Sigmoid colon (tissue), 6 donors: ENCODE measurements at regions not wholly inside any gene's neighbourhood (a gene's known extent, or its start where the extent isn't known, plus 50 kb on each side); places are given as distances from the start of the nearest gene placed in this dataset.

Experiments used
- DNase-seq: peaks from one replicate; pipeline ENCODE4 v3.0.0-alpha.2; 2019
- H3K27ac ChIP-seq, 4 donors: fragments of 200-600 bp; sonication (generic); one replicate each; pipeline ENCODE4 v1.5.1; 2016 to 2019; ENCODE audit warnings: mild to moderate bottlenecking in 1 of 4
- H3K27me3 ChIP-seq, 3 donors: fragments of 200-600 bp; sonication (generic); one replicate each; pipeline ENCODE4 v1.5.1; 2019; ENCODE audit warnings: mild to moderate bottlenecking in 1 of 3
- H3K36me3 ChIP-seq, 4 donors: fragments of 200-600 bp; sonication (generic); one replicate each; pipeline ENCODE4 v1.5.1; 2016 to 2019
- H3K4me1 ChIP-seq, 4 donors: fragments of 200-600 bp; sonication (generic); one replicate each; pipeline ENCODE4 v1.5.1; 2017 to 2019
- H3K4me3 ChIP-seq, 4 donors: fragments of 200-600 bp; sonication (generic); one replicate each; pipeline ENCODE4 v1.5.1; 2017 to 2019; ENCODE audit warnings: mild to moderate bottlenecking in 2 of 4, moderate library complexity in 1 of 4
- H3K9me3 ChIP-seq, 4 donors: fragments of 200-600 bp in 3 of 4; sonication (generic) in 3 of 4; one replicate each; pipeline versions ENCODE4 v1.5.1 to v1.6.1; 2013 to 2019
- CTCF ChIP-seq, 4 experiments: fragments of 450-650 bp in 3 of 4; fragments of 200-600 bp in 1 of 4; IDR thresholded peaks; one replicate each; pipeline ENCODE4 v1.5.1; 2016 to 2019; ENCODE audit warnings: antibody characterized with exemption in 4 of 4, mild to moderate bottlenecking in 3 of 4, moderate library complexity in 2 of 4
- EP300 ChIP-seq, 4 donors: sonication (generic); formaldehyde crosslinking; IDR thresholded peaks; one replicate each; pipeline ENCODE4 v1.6.1; 2017; ENCODE audit warnings: antibody characterized with exemption in 4 of 4
- POLR2A ChIP-seq, 2 donors: fragments of 450-650 bp; IDR thresholded peaks; one replicate each; pipeline ENCODE4 v1.6.1; 2016; ENCODE audit warnings: antibody characterized with exemption in 2 of 2, mild to moderate bottlenecking in 2 of 2, moderate library complexity in 2 of 2
- POLR2AphosphoS5 ChIP-seq, 4 donors: sonication (generic); formaldehyde crosslinking; IDR thresholded peaks; one replicate each; pipeline ENCODE4 v1.6.1; 2017; ENCODE audit warnings: antibody characterized with exemption in 4 of 4
- WGBS, 2 donors: extraction: QIAGEN DNeasy Blood & Tissue Kit; methylation state at CpG; one replicate each; pipeline ENCODE4 v1.1.7; 2013; 5-methylcytosine and 5-hydroxymethylcytosine counted together
- intact Hi-C: fragments of 100-400 bp; cut with DNase I; formaldehyde crosslinking; loops from one replicate; pipeline ENCODE4 v1.15.1; 2023
- donor health status: healthy with polysubstance abuse.
- donor health status: healthy.

GRCh38 chr21:26404288-26404687, 168.8 kb downstream of the CYYR1 start:
- no peaks in the 10 kb centered on the region for H3K9me3 ChIP-seq

GRCh38 chr21:26403321-26403720, 169.8 kb downstream of the CYYR1 start:
- Histone ChIP-seq H3K9me3 (no peaks in the 10 kb centered on the region), H3K27me3 (no peaks in the 10 kb centered on the region), H3K27ac (no peak overlapping the region), H3K36me3 (no peaks in the 10 kb centered on the region), H3K4me1 (peaks cover 0 to 32% (median 20%) of the 10 kb centered on the region in 4 donors), H3K4me3 (no peak overlapping the region)
- intact Hi-C loops: no loop called here
- no peak for TF ChIP-seq POLR2A (IDR thresholded peaks at IDR 0.05)
- no peak for TF ChIP-seq EP300 (IDR thresholded peaks at IDR 0.05)
- 85 to 90% methylated on average over 2 of the region's 2 CpGs for WGBS, 2 donors
- DNase-seq: no peak

More at GRCh38 chr21:26404288-26404687, 168.8 kb downstream of the CYYR1 start:
- Histone ChIP-seq H3K4me3 (no peak overlapping the region), H3K4me1 (peaks cover 0 to 32% (median 20%) of the 10 kb centered on the region in 4 donors), H3K27me3 (no peaks in the 10 kb centered on the region), H3K27ac (no peak overlapping the region), H3K36me3 (no peaks in the 10 kb centered on the region)
- 89 to 93% methylated on average over 7 of the region's 7 CpGs for WGBS, 2 donors
- TF ChIP-seq CTCF (IDR thresholded peaks at IDR 0.05) (no peak), POLR2A (IDR thresholded peaks at IDR 0.05) (no peak), POLR2AphosphoS5 (IDR thresholded peaks at IDR 0.05) (no peak), EP300 (IDR thresholded peaks at IDR 0.05) (no peak)
- intact Hi-C loops: no loop called here
- DNase-seq: no peak

GRCh38 chr21:26397545-26397944, 175.5 kb downstream of the CYYR1 start:
- H3K9me3 ChIP-seq: no peaks in the 10 kb centered on the region
- H3K4me3 ChIP-seq: no peak overlapping the region
- no peaks in the 10 kb centered on the region for H3K36me3 ChIP-seq
- intact Hi-C loops: no loop called here
- no peaks in the 10 kb centered on the region for H3K27me3 ChIP-seq
- H3K4me1 ChIP-seq: no peaks in the 10 kb centered on the region
- no peak for TF ChIP-seq CTCF (IDR thresholded peaks at IDR 0.05)
- TF ChIP-seq EP300 (IDR thresholded peaks at IDR 0.05): no peak
- TF ChIP-seq POLR2A (IDR thresholded peaks at IDR 0.05): no peak
- no peak for TF ChIP-seq POLR2AphosphoS5 (IDR thresholded peaks at IDR 0.05)
- H3K27ac ChIP-seq: no peak overlapping the region
- DNase-seq: no peak

DNA sequence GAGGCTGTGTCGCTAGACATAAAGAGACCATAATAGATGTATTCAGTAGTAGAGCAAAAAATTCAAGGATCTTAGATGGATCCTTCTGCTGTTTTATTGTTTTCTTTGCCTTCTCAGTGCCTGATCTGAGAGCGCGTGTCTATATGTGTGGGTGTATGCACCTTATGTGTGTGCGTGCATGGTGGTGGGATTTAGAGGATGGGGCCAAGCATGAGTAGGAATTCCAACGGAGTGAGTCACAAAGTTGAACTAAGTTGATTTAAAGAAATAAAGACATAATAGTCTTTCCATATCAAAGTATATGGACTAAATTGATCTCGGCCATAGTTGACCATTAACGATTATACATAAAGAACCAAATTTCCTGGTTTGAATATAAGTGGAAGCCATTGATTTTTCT, 178.7 kb downstream of the CYYR1 start:
- H3K9me3 ChIP-seq: no peaks in the 10 kb centered on the region
- H3K4me1 ChIP-seq: no peaks in the 10 kb centered on the region
- intact Hi-C loops: no loop called here
- 95 to 96% methylated on average over 7 of the region's 7 CpGs for WGBS, 2 donors
- no peak overlapping the region for H3K4me3 ChIP-seq
- no peaks in the 10 kb centered on the region for H3K36me3 ChIP-seq
- TF ChIP-seq POLR2A (IDR thresholded peaks at IDR 0.05) (no peak), EP300 (IDR thresholded peaks at IDR 0.05) (no peak), POLR2AphosphoS5 (IDR thresholded peaks at IDR 0.05) (no peak), CTCF (IDR thresholded peaks at IDR 0.05) (no peak)
- no peaks in the 10 kb centered on the region for H3K27me3 ChIP-seq
- no peak overlapping the region for H3K27ac ChIP-seq
- no peak for DNase-seq

- 87 to 89% methylated on average over 2 of the region's 2 CpGs for WGBS, 2 donors
- no peaks in the 10 kb centered on the region for H3K36me3 ChIP-seq
- H3K27ac ChIP-seq: no peak overlapping the region
- no peak overlapping the region for H3K4me3 ChIP-seq
- no peaks in the 10 kb centered on the region for H3K4me1 ChIP-seq
- peaks cover 0 to 6% (median 0%) of the 10 kb centered on the region in 4 donors for H3K9me3 ChIP-seq
- DNase-seq: no peak
- intact Hi-C loops: no loop called here
- H3K27me3 ChIP-seq: no peaks in the 10 kb centered on the region
- no peak for TF ChIP-seq EP300 (IDR thresholded peaks at IDR 0.05)
- no peak for TF ChIP-seq POLR2AphosphoS5 (IDR thresholded peaks at IDR 0.05)
- TF ChIP-seq POLR2A (IDR thresholded peaks at IDR 0.05): no peak
- TF ChIP-seq CTCF (IDR thresholded peaks at IDR 0.05): no peak
Observed at GRCh38 chr21:26391166-26391565, 181.9 kb downstream of the CYYR1 start.
